ENCODE measurements at regions not wholly inside any gene's neighbourhood (a gene's known extent, or its start where the extent isn't known, plus 50 kb on each side); places are given as distances from the start of the nearest gene placed in this dataset.

- DNase-seq, result peak; percentile 76
Measured at GRCh38 chr4:20354120-20354519, 102.4 kb downstream of the SLIT2 start.

- peak; percentile 65 for DNase-seq
Measured at GRCh38 chr4:20356565-20356964, 104.9 kb downstream of the SLIT2 start.

DNA sequence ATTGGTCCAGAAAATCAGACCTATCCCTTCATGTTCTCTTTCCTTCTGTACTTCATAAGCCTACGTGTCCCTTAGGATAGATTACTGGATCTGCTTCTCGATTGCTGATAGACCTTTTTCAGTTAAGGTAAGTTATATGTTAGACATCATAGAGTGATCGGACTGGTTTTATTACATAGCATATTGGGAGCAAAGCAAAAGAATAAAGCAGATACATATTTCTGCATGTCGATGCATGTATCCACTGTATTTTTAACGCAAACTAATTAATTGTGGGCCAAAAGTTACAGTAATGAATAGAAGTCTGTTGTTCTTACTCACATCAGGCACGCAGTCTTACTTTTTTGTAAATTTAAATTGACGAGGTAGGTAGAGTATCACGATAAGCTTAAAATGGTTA is 106.4 kb downstream of the SLIT2 start:
- DNase-seq, result no peak

DNA sequence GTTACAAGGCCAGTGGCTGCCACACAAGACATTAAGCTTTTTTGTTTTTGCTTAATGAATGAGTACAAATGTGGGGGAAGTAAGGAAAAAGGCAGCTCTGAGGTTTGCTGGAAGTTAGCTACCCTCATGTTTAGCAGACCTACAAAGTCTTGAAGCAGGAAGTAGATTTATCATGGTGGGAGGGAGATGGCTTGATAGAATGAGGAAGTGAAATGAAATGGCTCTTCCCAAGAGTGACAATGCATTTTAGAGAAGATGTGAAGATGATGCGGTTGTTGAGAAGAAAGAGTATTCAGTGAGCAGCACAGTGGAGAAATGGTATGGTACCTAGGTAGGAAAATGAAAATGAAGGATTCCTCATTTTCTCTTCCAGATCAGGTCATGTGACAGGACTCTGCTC is 108.0 kb downstream of the SLIT2 start:
- DNase-seq, result no peak

DNA sequence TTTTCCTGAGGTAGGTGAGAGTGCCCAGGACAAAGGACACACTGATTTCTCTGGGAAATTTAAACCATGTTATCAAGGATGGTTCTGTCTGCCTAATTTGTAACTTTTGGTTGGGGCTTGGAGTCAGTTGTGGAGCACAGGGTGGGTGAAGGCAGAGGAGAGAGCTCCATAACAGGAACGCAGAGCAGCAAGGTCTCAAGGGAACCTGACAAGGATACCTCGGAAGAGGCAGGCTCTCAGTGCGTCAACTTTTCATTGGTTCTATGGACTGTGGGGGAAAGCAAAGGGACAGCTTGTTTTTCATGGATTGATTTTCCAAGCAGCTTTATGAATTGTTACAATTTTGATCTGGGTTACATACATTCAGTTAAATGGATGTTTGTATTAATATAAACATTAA is 110.4 kb downstream of the SLIT2 start:
- DNase-seq, result no peak

GRCh38 chr4:20364969-20365368 is 113.3 kb downstream of the SLIT2 start:
- no peak for DNase-seq

DNA sequence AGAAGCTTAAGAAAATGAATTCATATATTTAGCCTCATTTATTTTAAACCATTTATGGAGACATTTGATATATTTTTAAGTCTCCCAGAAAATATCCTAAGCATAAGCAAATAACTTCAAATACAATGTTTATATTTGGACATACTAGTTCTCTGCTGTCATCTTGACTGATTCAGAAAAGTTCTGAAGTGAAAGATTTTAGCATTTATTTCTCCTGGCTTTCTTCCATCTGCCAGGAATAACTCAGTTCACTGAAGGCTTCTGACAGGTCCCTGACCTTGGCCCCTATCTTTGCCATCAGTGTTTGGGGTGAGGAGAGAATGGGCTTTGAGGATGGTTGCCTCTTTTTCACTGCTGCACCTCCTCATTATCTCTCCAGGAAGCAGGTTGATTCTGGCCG is 115.7 kb downstream of the SLIT2 start:
- no peak for DNase-seq

DNA sequence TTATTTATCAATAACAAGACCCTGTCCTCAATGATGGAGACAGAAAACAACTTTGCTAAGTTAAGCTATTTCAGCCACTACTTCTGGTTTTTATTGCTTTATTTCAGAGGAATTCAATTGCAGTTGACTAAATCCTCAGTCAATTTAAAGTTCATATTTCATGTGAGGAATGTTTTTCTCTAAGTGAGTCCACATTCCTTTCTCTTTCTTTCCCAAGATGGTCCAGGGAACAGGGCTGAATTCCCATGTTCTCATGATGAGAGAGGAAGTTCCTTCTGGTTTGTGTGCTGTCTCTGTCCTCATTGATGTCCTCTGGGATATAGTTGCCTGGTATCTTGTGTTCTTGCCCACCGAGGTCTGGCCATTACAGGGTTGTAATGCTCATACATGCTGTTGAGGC is 117.2 kb downstream of the SLIT2 start:
- no peak for DNase-seq

DNA sequence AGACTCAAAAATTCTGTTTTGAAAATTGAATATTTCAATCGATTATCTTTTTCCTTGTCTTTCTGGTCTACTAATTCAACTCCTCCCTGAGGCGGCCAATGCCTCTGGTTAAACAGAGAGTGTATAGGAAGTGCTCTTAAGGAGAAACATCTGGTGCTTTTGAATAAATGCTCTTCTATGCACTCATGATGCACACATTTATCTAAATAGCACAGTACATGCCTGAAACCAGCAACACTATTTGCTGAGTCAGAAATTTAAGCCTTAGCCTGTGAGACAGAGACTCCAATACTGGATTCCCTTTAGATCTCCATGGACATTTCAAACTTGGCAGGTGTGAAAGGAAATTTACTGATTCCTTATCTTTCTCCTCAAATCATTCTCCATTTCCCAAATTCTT is 118.6 kb downstream of the SLIT2 start:
- DNase-seq, result peak; percentile 78

GRCh38 chr4:20376070-20376469 is 124.4 kb downstream of the SLIT2 start:
- DNase-seq, result no peak

GRCh38 chr4:20378181-20378580 is 126.5 kb downstream of the SLIT2 start:
- DNase-seq, result no peak

- DNase-seq, result no peak
Measured at GRCh38 chr4:20381005-20381404, 129.3 kb downstream of the SLIT2 start.

DNA sequence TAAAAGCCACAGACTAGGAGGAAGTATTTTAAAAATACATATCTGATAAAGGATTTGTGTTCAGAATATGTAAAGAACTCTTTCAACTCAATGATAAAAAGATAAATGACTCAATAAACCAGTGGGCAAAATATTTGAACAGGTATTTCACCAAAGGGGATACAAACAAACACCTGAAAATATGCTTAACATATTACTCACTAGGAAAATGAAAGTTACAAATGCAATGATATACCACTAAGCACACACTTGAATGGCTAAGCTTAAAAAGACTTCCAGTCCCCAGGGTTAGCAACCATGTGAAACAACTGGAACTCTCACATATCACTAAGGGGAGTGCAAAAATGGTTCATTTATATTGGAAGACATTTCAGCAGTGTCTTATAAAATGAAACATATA is 131.6 kb downstream of the SLIT2 start:
- DNase-seq, result no peak

DNA sequence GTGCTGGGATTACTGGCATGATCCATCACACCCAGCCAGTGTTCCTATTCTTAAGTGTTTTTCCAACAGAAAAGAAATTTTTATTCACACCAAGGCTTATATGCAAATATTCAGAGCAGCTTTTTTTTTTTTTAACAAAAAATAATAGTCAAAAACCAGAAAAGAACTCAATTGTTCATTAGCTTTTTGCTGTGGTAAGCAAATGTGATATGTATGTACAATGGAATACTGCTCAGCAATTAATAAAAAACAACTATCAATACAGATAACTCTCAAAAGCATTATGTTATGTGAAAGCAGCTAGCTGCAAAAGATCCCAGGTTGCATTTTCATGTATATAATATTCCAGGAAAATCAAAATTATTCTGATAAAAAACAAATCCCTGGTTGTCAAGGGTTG is 132.3 kb downstream of the SLIT2 start:
- DNase-seq, result no peak

DNA sequence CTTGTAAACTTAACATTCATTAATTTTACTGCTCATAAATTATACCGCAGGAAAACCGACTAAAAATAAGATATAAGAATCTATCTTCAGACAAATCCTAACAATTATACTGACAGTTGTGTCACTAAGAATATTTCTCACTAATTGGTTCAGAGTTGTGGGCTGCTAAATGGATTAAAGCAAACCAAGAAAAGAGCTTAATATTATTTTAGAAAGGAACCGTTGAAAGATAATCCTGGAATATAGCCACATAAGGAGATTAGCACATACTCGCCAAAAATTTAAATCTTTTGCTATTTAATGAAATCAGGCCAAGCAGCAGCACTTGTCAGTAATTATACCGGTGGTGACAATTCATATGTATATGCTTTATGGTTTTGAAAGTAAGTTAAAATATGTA is 132.8 kb downstream of the SLIT2 start:
- no peak for DNase-seq

- DNase-seq, result no peak
Measured at GRCh38 chr4:20386001-20386740, 134.5 kb downstream of the SLIT2 start.

- DNase-seq, result no peak
Measured at GRCh38 chr4:20386906-20387305, 135.2 kb downstream of the SLIT2 start.

- DNase-seq, result peak; percentile 64
Measured at GRCh38 chr4:20391198-20391597, 139.5 kb downstream of the SLIT2 start.

GRCh38 chr4:20391912-20392311 is 140.2 kb downstream of the SLIT2 start:
- no peak for DNase-seq

- no peak for DNase-seq
Measured at GRCh38 chr4:20393486-20394100, 141.9 kb downstream of the SLIT2 start.

- DNase-seq, result no peak
Measured at GRCh38 chr4:20394512-20394911, 142.8 kb downstream of the SLIT2 start.

DNA sequence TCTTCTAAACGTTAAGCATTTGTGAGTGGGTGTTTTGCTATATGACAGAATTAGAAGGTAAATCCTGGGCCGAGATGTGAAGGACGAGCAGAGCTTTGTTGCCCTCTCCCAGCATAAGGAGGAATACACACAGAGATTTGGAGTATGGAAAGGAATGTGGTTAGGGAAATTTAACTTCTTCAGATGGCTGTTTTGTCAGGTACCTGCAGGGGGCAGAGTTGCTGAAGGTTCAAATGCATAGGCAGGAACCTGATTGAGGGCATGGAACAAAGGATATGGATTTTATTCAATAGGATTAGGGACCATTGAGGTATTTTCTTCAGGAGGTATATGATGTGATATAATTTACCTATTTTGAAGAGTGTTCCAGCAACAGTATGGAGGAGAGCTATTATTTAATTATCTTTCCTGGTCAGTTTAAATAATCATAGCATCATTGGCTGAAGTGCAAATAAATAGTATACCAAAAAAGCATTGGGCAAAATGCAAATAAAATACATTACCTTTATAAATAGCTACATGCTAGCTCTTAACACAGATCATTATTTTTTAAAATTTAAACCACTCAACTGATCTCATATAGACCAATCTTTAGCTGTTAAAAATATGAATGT is 143.6 kb downstream of the SLIT2 start:
- peak; percentile 15 for DNase-seq

GRCh38 chr4:20403290-20403689 is 151.6 kb downstream of the SLIT2 start:
- DNase-seq, result no peak

DNA sequence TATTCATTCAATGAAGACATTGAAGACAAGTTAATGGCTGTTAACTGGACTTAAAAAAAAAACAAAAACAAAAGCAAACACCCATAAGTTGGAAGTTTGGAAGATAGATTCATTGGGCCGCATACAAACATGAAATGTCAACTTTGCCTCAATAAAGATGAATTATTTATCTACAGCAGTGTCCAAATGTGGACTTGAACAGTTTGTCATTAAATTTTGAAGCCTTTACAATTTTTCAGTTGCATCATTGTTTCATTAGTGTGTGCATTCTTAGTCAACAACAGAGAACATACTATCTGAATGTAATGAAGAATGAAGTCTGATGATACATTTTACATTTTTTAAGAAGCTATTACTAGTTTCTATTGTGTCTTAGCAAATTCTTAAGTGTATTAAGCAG is 152.1 kb downstream of the SLIT2 start:
- DNase-seq, result no peak

- DNase-seq, result no peak
Measured at GRCh38 chr4:20408611-20409010, 156.9 kb downstream of the SLIT2 start.

All from NCI-H187 treated with DMSO at 0.1 percent for 48 hours (cell line).